D721Med (cell line): ENCODE measurements at regions not wholly inside any gene's neighbourhood (a gene's known extent, or its start where the extent isn't known, plus 50 kb on each side); places are given as distances from the start of the nearest gene placed in this dataset.

Source experiments
- DNase-seq: peaks from one replicate; pipeline ENCODE4 v3.0.0; 2011; ENCODE audit warnings: low spot score; ENCODE audit not compliant: insufficient read length
- FAIRE-seq: peaks from 2 replicates; lab custom pipeline; 2011; peaks lifted over from hg19 to GRCh38; lab: Jason Lieb, UNC
- CTCF ChIP-seq: IDR thresholded peaks from 2 replicates; pipeline ENCODE4 v1.5.1; 2012; ENCODE audit warnings: mild to moderate bottlenecking, control low read depth; ENCODE audit not compliant: insufficient read depth; ENCODE audit errors: missing control alignments

GRCh38 chr6:72533606-72534005 lies 88.3 kb upstream of the KCNQ5 start:
- no peak for DNase-seq
- FAIRE-seq = no peak
- no peak for TF ChIP-seq CTCF

GRCh38 chr6:72534236-72534635 lies 87.6 kb upstream of the KCNQ5 start:
- FAIRE-seq (no peak), DNase-seq (no peak)
- no peak for TF ChIP-seq CTCF

GRCh38 chr6:72535124-72535523 lies 86.7 kb upstream of the KCNQ5 start:
- DNase-seq (no peak), FAIRE-seq (no peak)
- TF ChIP-seq CTCF = no peak

GRCh38 chr6:72547020-72547419 lies 74.8 kb upstream of the KCNQ5 start:
- DNase-seq (no peak), FAIRE-seq (no peak)
- TF ChIP-seq CTCF = no peak

- DNase-seq (no peak), FAIRE-seq (no peak)
- TF ChIP-seq CTCF = no peak
Measured at GRCh38 chr6:72551470-72551869, 70.4 kb upstream of the KCNQ5 start.

- no peak for TF ChIP-seq CTCF
- FAIRE-seq (peak; percentile 64), DNase-seq (no peak)
Measured at GRCh38 chr6:72552938-72553337, 68.9 kb upstream of the KCNQ5 start.

- DNase-seq = no peak
- FAIRE-seq = peak; percentile 41
- no peak for TF ChIP-seq CTCF
Measured at GRCh38 chr6:72553531-72554511, 68.0 kb upstream of the KCNQ5 start.
